Smooth muscle cell of the brain vasculature (primary cell): ENCODE measurements at regions not wholly inside any gene's neighbourhood (a gene's known extent, or its start where the extent isn't known, plus 50 kb on each side); places are given as distances from the start of the nearest gene placed in this dataset.
"Not testable (repeated sequence)": the region's sequence is repeated elsewhere in the genome, so short reads cannot be mapped to it uniquely, and the experiment has no call there.

Source experiments
- DNase-seq: peaks from one replicate; pipeline ENCODE4 v3.0.0-alpha.2; 2012; ENCODE audit warnings: low read depth, low spot score

GRCh38 chr16:58882292-58882691 lies 148.2 kb upstream of the GOT2 start:
- DNase-seq, result no peak

- DNase-seq, result not testable (repeated sequence)
Observed at GRCh38 chr16:58878641-58879040, 144.5 kb upstream of the GOT2 start.

GRCh38 chr16:58866935-58867334 lies 132.8 kb upstream of the GOT2 start:
- no peak for DNase-seq

- no peak for DNase-seq
Observed at GRCh38 chr16:58863761-58864160, 129.6 kb upstream of the GOT2 start.

GRCh38 chr16:58863042-58863441 lies 128.9 kb upstream of the GOT2 start:
- DNase-seq, result no peak

- DNase-seq, result no peak
Observed at GRCh38 chr16:58862334-58863021, 128.4 kb upstream of the GOT2 start.

GRCh38 chr16:58859958-58860669 lies 126.0 kb upstream of the GOT2 start:
- no peak for DNase-seq

GRCh38 chr16:58858577-58858976 lies 124.5 kb upstream of the GOT2 start:
- DNase-seq, result not testable (repeated sequence)

GRCh38 chr16:58855291-58855863 lies 121.3 kb upstream of the GOT2 start:
- no peak for DNase-seq

GRCh38 chr16:58853854-58854791 lies 120.0 kb upstream of the GOT2 start:
- no peak for DNase-seq

GRCh38 chr16:58850678-58851020 lies 116.5 kb upstream of the GOT2 start:
- DNase-seq, result no peak

GRCh38 chr16:58850019-58850677 lies 116.0 kb upstream of the GOT2 start:
- no peak for DNase-seq

- DNase-seq, result no peak
Observed at GRCh38 chr16:58848662-58849002, 114.5 kb upstream of the GOT2 start.

- no peak for DNase-seq
Observed at GRCh38 chr16:58847902-58848661, 114.0 kb upstream of the GOT2 start.

GRCh38 chr16:58846226-58846625 lies 112.1 kb upstream of the GOT2 start:
- not testable (repeated sequence) for DNase-seq

GRCh38 chr16:58843675-58844074 lies 109.6 kb upstream of the GOT2 start:
- DNase-seq, result no peak

- no peak for DNase-seq
Observed at GRCh38 chr16:58842746-58843145, 108.6 kb upstream of the GOT2 start.

- no peak for DNase-seq
Observed at GRCh38 chr16:58842156-58842555, 108.0 kb upstream of the GOT2 start.

- DNase-seq, result no peak
Observed at GRCh38 chr16:58837950-58838349, 103.8 kb upstream of the GOT2 start.

- no peak for DNase-seq
Observed at GRCh38 chr16:58836427-58836826, 102.3 kb upstream of the GOT2 start.

GRCh38 chr16:58832386-58832895 lies 98.3 kb upstream of the GOT2 start:
- no peak for DNase-seq
